Pons (tissue), 1 donor: ENCODE measurements at regions not wholly inside any gene's neighbourhood (a gene's known extent, or its start where the extent isn't known, plus 50 kb on each side); places are given as distances from the start of the nearest gene placed in this dataset.

ENCODE experiments used
- DNase-seq: peaks from one replicate; pipeline ENCODE4 v3.0.0-alpha.2; 2016; ENCODE audit warnings: low spot score

GRCh38 chr3:170730071-170730812, 139.8 kb downstream of the RPL22L1 start:
- DNase-seq = no peak

- DNase-seq = no peak
These were observed 141.8 kb downstream of the RPL22L1 start for GRCh38 chr3:170728181-170728580.

- DNase-seq = no peak
These were observed 141.9 kb upstream of the SLC7A14 start for GRCh38 chr3:170727754-170728153.

- no peak for DNase-seq
These were observed 141.2 kb upstream of the SLC7A14 start for GRCh38 chr3:170726976-170727661.

- no peak for DNase-seq
These were observed 139.4 kb upstream of the SLC7A14 start for GRCh38 chr3:170725285-170725731.

- DNase-seq = no peak
These were observed 138.9 kb upstream of the SLC7A14 start for GRCh38 chr3:170724599-170725280.

- no peak for DNase-seq
These were observed 137.4 kb upstream of the SLC7A14 start for GRCh38 chr3:170723241-170723640.

- no peak for DNase-seq
These were observed 135.7 kb upstream of the SLC7A14 start for GRCh38 chr3:170721563-170721962.

- no peak for DNase-seq
These were observed 133.4 kb upstream of the SLC7A14 start for GRCh38 chr3:170719300-170719699.

GRCh38 chr3:170718848-170719247, 133.0 kb upstream of the SLC7A14 start:
- no peak for DNase-seq

GRCh38 chr3:170717410-170718402, 131.8 kb upstream of the SLC7A14 start:
- no peak for DNase-seq

- no peak for DNase-seq
These were observed 130.4 kb upstream of the SLC7A14 start for GRCh38 chr3:170716172-170716805.

- DNase-seq = no peak
These were observed 129.0 kb upstream of the SLC7A14 start for GRCh38 chr3:170714562-170715535.

GRCh38 chr3:170714122-170714521, 128.2 kb upstream of the SLC7A14 start:
- no peak for DNase-seq

- DNase-seq = no peak
These were observed 127.8 kb upstream of the SLC7A14 start for GRCh38 chr3:170713653-170714052.

GRCh38 chr3:170712798-170713197, 126.9 kb upstream of the SLC7A14 start:
- no peak for DNase-seq

- DNase-seq = no peak
These were observed 126.5 kb upstream of the SLC7A14 start for GRCh38 chr3:170712336-170712735.

- DNase-seq = no peak
These were observed 125.9 kb upstream of the SLC7A14 start for GRCh38 chr3:170711786-170712185.

GRCh38 chr3:170709046-170709445, 123.2 kb upstream of the SLC7A14 start:
- DNase-seq = no peak

GRCh38 chr3:170707899-170708298, 122.0 kb upstream of the SLC7A14 start:
- DNase-seq = no peak
